ENCODE measurements at regions not wholly inside any gene's neighbourhood (a gene's known extent, or its start where the extent isn't known, plus 50 kb on each side); places are given as distances from the start of the nearest gene placed in this dataset.
"Not testable (repeated sequence)": the region's sequence is repeated elsewhere in the genome, so short reads cannot be mapped to it uniquely, and the experiment has no call there.

DNA sequence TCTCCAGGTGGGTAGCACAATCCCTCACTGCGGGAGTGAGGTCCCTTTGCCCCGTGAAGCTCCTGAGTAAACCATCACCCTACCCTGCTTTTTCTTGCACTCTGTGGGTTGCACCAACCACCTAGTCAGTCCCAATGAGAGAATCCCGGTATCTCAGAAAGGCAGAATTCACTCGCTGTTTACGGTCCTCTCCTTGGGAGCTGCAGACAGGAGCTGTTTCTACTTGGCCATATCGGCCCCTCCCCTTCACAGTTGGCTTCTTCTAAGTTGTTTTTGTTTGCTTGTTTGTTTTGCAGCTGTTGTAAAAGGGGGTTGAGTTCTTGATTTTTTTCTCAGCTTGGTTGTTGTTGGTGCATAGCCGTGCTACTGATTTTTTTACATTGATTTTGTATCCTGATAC lies 237.0 kb upstream of the RASA1 start:
- ATAC-seq, result no peak
- no peak overlapping the region for H3K27ac Mint-ChIP-seq

DNA sequence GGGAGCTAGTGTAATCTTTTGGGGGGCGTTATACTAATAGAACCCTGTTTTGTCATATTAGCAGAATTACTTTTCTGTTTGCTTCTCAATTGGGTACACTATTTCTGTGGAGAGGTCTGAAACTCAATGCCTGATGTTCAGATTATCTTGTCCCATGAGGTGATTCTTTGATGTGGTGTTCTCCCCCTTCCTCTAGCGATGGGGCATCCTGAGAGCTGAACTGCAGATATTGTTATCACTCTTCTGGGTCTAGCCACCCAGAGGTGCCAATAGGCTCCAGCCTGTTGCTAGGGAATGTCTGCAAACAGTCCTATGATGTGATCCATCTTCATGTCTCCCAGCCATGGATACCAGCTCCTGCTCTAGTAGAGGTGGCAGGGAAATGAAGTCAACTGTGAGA lies 233.1 kb upstream of the RASA1 start:
- ATAC-seq (no peak), DNase-seq (ENCODE audit: low spot score) (no peak)
- H3K4me3 Mint-ChIP-seq, result no peak overlapping the region
- H3K36me3 Mint-ChIP-seq, result peaks cover 14% of the 10 kb centered on the region
- H3K9me3 Mint-ChIP-seq, result peaks cover 5% of the 10 kb centered on the region
- no peak overlapping the region for H3K27ac Mint-ChIP-seq
- peaks cover under 1 to 8% of the 10 kb centered on the region in 2 donors for H3K4me1 Mint-ChIP-seq (ENCODE audit: low read depth in 2 of 2)
- H3K27me3 Mint-ChIP-seq, result no peaks in the 10 kb centered on the region

More for the DNA sequence above, 237.0 kb upstream of the RASA1 start:
- H3K4me3 Mint-ChIP-seq, result no peak overlapping the region
- no peaks in the 10 kb centered on the region for H3K27me3 Mint-ChIP-seq
- DNase-seq (ENCODE audit: low spot score), result no peak
- peaks cover 5% of the 10 kb centered on the region for H3K36me3 Mint-ChIP-seq
- peaks cover 5 to 13% of the 10 kb centered on the region in 2 donors for H3K4me1 Mint-ChIP-seq (ENCODE audit: low read depth in 2 of 2)
- H3K9me3 Mint-ChIP-seq, result no peaks in the 10 kb centered on the region

DNA sequence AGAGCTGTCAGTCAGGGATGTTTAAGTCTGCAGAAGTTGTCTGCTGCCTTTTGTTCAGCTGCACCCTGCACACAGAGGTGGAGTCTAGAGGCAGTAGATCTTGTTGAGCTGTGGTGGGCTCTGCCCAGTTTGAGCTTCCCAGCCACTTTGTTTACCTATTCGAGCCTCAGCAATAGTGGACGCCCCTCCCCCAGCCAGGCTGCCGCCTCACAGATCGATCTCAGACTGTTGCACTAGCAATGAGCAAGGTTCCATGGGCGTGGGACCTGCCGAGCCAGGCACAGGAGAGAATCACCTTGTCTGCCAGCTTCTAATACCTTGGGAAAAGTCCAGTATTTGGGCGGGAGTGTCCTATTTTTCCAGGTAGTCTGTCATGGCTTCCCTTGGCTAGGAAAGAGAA lies 225.1 kb upstream of the RASA1 start:
- Mint-ChIP-seq H3K4me3 (no peak overlapping the region), H3K27ac (peak overlapping the region in 1 of 2 donors; percentile 85), H3K36me3 (peaks cover 29% of the 10 kb centered on the region), H3K27me3 (no peaks in the 10 kb centered on the region), H3K9me3 (peaks cover 14% of the 10 kb centered on the region), H3K4me1 (ENCODE audit: low read depth in 2 of 2) (peaks cover 28 to 30% of the 10 kb centered on the region in 2 donors)
- DNase-seq (ENCODE audit: low spot score) (no peak), ATAC-seq (no peak)

DNA sequence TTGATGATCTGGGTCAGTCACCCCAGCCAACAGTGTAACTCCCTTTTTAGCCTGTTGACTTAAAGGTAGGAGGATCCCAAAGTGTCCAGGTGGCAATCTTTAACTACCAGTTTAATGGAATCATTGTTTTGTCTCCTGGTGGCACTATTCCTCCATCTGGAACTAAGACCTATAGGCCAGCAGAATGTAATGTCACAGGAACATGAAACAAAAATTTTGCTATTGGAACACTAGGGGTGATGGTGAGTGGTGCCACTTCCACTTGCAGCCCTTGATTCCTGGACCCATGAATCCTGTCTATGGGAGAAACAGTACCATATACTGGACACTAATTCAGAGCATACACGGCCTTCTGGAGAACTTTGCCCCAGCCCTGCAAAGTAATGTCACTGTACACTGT lies 219.5 kb upstream of the RASA1 start:
- ATAC-seq (no peak), DNase-seq (ENCODE audit: low spot score) (no peak)
- no peaks in the 10 kb centered on the region for H3K27me3 Mint-ChIP-seq
- H3K9me3 Mint-ChIP-seq, result peaks cover 6% of the 10 kb centered on the region
- H3K36me3 Mint-ChIP-seq, result peaks cover 9% of the 10 kb centered on the region
- no peak overlapping the region for H3K4me3 Mint-ChIP-seq
- peaks cover 0 to 9% of the 10 kb centered on the region in 2 donors for H3K4me1 Mint-ChIP-seq (ENCODE audit: low read depth in 2 of 2)
- H3K27ac Mint-ChIP-seq, result no peak overlapping the region

DNA sequence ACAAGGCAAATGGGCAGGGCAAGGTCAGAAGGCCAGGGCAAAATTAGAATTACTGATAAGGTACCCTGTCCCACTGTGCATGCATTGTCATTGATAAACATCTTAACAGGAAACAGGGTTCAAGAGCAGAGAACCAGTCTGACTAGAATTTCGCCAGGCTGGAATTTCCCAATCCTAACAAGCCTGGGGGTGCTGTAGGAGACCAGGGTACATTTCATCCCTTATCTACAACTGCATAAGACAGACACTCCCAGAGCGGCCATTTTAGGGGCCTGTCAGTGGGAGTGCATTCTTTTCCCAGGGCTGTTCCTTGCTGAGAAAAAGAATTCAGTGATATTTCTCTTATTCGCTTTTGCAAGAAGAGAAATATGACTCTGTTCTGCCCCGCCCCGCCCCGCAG lies 218.7 kb upstream of the RASA1 start:
- not testable (repeated sequence) for H3K27me3 Mint-ChIP-seq; ATAC-seq; DNase-seq (ENCODE audit: low spot score); H3K4me3 Mint-ChIP-seq; H3K9me3 Mint-ChIP-seq; H3K4me1 Mint-ChIP-seq (ENCODE audit: low read depth in 2 of 2); H3K27ac Mint-ChIP-seq; H3K36me3 Mint-ChIP-seq

DNA sequence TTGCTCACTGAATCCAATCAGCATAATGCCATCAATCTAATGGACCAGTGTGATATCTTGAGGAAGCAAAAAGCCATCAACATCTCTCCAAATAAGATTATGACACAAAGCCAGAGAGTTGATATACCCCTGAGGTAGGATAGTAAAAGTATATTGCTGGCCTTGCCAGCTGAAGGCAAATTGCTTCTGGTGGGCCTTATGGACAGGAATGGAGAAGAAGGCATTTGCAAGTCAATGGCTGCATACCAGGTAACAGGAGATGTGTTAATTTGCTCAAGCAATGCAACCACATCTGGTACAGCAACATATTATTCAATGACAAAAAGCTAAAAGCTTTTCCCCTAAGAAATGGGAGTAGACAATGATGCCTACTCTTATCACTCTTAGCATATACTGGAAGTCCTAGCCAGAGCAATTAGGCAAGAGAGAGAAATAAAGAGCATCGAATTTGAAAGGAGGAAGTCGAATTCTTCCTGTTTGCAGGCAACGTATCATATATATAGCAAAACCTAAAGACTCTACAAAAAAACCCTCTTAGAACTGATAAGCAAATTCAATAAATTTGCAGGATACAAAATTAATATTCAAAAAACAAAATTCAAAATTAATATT lies 216.1 kb upstream of the RASA1 start:
- Mint-ChIP-seq H3K36me3 (peaks cover 9% of the 10 kb centered on the region), H3K27me3 (no peaks in the 10 kb centered on the region), H3K27ac (no peak overlapping the region), H3K9me3 (peaks cover 3% of the 10 kb centered on the region), H3K4me3 (no peak overlapping the region), H3K4me1 (ENCODE audit: low read depth in 2 of 2) (peaks cover 0 to 8% of the 10 kb centered on the region in 2 donors)
- no peak for DNase-seq (ENCODE audit: low spot score)
- no peak for ATAC-seq

DNA sequence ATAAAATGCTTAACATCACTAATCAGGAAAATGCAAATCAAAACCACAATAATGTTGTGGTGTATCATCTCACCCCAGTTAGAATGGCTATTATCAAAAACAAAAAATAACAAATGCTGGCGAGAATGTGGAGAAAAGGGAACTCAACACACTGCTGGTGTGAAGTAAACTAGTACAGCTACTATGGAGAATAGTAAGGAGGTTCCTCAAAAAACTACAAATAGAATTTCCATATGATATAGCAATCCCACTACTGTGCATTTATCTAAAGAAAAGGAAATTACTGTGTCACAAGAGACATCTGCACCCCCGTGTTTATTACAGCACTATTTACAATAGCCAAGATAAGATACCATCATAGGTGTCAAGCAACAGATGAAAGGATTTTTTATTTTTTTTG lies 214.5 kb upstream of the RASA1 start:
- ATAC-seq, result no peak
- Mint-ChIP-seq H3K9me3 (peaks cover 3% of the 10 kb centered on the region), H3K36me3 (peaks cover 9% of the 10 kb centered on the region), H3K4me3 (no peak overlapping the region), H3K27me3 (no peaks in the 10 kb centered on the region), H3K4me1 (ENCODE audit: low read depth in 2 of 2) (peaks cover 0 to 8% of the 10 kb centered on the region in 2 donors), H3K27ac (no peak overlapping the region)
- DNase-seq (ENCODE audit: low spot score), result no peak

DNA sequence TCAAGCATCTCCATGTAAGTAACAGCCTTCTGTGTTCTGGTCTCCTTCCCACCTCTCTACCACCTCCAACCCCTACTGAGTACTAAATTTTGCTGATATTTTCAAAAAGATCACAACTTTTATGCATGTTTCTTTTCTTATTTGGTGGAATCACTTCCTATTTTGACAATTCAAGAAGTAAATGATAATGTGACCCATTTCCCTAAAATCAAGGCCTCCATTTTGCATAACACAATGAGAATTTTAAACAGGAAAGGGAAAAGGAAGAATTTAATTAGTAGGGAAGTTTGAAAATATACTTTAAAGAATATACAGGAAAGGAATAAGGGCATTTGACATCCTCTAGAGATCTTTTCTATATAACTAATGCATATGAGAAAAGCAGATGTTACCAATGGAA lies 212.9 kb upstream of the RASA1 start:
- no peak for DNase-seq (ENCODE audit: low spot score)
- H3K27ac Mint-ChIP-seq, result no peak overlapping the region
- H3K9me3 Mint-ChIP-seq, result no peaks in the 10 kb centered on the region
- H3K36me3 Mint-ChIP-seq, result no peaks in the 10 kb centered on the region
- H3K4me1 Mint-ChIP-seq (ENCODE audit: low read depth in 2 of 2), result peaks cover 0 to 8% of the 10 kb centered on the region in 2 donors
- ATAC-seq, result no peak
- no peaks in the 10 kb centered on the region for H3K27me3 Mint-ChIP-seq
- no peak overlapping the region for H3K4me3 Mint-ChIP-seq

DNA sequence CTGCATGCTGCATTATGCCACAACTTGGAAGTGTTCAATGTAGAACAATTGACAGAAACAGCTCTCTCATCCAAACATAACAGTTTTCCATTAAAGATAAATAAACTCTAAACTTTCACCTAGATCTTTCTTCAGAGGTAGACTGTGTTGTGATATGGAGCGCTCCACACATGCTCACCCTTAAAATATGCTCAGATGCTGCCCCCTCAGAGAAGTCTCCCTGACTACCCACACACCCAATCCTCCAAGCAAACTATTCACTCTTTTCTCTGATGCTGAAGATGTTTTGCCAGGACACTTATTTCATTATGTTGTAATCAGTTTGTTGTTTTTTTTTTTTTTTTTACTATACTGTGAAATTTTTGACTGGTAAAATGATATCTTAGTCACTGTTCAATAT lies 206.6 kb upstream of the RASA1 start:
- Mint-ChIP-seq H3K27ac (no peak overlapping the region), H3K4me3 (no peak overlapping the region), H3K4me1 (ENCODE audit: low read depth in 2 of 2) (peaks cover 0 to 3% of the 10 kb centered on the region in 2 donors), H3K27me3 (no peaks in the 10 kb centered on the region), H3K36me3 (peaks cover 7% of the 10 kb centered on the region), H3K9me3 (peaks cover 9% of the 10 kb centered on the region)
- ATAC-seq (no peak), DNase-seq (ENCODE audit: low spot score) (no peak)

DNA sequence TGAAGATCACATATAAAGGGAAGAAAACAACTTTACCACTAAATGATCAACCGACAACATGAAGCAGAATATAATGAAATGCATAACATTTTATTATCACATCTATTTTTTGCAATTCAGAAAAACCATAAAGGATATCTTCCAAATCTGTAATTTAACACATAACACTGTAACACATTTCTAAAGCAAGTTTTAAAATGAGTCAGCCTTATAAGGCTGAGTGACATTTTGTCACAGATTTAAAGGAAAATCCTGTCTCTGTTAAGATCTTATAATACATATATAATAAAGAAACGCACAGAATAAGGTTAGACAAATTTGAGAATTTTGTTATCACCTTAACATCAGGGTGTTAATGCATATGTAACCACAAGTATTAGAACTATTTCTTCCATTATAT lies 198.4 kb upstream of the RASA1 start:
- Mint-ChIP-seq H3K27ac (peak overlapping the region in 1 of 2 donors; percentile 85), H3K36me3 (no peaks in the 10 kb centered on the region), H3K4me3 (no peak overlapping the region), H3K9me3 (no peaks in the 10 kb centered on the region), H3K4me1 (ENCODE audit: low read depth in 2 of 2) (peaks cover 17 to 31% of the 10 kb centered on the region in 2 donors), H3K27me3 (no peaks in the 10 kb centered on the region)
- DNase-seq (ENCODE audit: low spot score), result no peak
- peak; percentile 36 to 74 for ATAC-seq

DNA sequence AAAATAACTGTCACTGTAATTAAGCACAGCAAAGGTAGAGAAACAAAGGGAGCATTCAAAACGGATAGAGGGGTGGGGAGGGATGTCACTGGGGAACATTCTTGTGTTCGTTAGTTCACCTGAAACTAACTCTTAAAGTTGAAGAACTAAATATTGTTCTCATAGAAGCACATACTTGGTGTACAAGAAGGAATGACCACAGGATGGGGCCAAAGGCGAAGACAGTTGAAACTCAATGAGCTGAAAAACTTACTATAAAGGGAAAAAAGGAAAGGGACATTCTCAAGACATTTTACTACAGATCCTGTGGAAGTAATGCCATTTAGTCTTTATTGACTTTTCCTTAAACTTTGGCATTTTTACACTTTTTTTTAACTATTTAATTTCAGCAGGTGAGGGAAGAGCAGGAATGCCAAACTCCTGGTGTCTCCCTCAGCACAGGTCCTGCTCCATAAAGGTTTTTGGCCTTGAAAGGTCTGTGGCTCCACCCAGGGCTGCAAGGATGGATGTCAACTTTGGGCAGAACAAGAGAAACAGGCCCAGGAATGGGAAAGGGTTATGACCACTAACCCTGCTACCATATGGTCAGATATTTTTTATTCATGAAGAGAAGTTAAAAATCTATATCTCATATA lies 197.6 kb upstream of the RASA1 start:
- no peak for ATAC-seq
- no peaks in the 10 kb centered on the region for H3K9me3 Mint-ChIP-seq
- no peak overlapping the region for H3K4me3 Mint-ChIP-seq
- DNase-seq (ENCODE audit: low spot score), result no peak
- peaks cover 25 to 39% of the 10 kb centered on the region in 2 donors for H3K4me1 Mint-ChIP-seq (ENCODE audit: low read depth in 2 of 2)
- H3K27me3 Mint-ChIP-seq, result no peaks in the 10 kb centered on the region
- H3K36me3 Mint-ChIP-seq, result no peaks in the 10 kb centered on the region
- H3K27ac Mint-ChIP-seq, result peak overlapping the region in 1 of 2 donors; percentile 85

DNA sequence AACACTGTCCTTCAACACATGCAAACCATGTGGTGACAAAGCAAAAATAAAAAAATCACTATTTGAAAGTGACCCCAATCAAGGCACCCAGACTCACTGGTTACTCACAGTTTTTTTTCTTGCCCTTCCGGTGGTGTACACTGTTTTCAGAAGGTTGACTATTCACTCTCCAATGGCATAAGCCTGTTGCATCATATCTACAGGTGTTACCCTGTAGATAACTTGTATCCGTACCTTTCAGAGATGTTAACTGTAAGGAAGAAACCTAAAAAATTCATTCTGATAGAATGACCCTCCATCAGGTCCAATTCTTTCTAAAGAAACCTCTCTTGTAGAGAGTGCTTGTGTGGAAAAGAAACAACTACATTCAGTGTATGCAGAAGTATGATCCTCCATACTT lies 193.6 kb upstream of the RASA1 start:
- peaks cover 7% of the 10 kb centered on the region for H3K9me3 Mint-ChIP-seq
- peak overlapping the region; percentile 73 for H3K4me3 Mint-ChIP-seq
- H3K27me3 Mint-ChIP-seq, result no peaks in the 10 kb centered on the region
- peaks cover 5% of the 10 kb centered on the region for H3K36me3 Mint-ChIP-seq
- H3K27ac Mint-ChIP-seq, result peak overlapping the region; percentile 87
- H3K4me1 Mint-ChIP-seq (ENCODE audit: low read depth in 2 of 2), result peaks cover 35 to 46% of the 10 kb centered on the region in 2 donors
- DNase-seq (ENCODE audit: low spot score), result no peak
- peak in 1 of 2 donors; percentile 47 for ATAC-seq

DNA sequence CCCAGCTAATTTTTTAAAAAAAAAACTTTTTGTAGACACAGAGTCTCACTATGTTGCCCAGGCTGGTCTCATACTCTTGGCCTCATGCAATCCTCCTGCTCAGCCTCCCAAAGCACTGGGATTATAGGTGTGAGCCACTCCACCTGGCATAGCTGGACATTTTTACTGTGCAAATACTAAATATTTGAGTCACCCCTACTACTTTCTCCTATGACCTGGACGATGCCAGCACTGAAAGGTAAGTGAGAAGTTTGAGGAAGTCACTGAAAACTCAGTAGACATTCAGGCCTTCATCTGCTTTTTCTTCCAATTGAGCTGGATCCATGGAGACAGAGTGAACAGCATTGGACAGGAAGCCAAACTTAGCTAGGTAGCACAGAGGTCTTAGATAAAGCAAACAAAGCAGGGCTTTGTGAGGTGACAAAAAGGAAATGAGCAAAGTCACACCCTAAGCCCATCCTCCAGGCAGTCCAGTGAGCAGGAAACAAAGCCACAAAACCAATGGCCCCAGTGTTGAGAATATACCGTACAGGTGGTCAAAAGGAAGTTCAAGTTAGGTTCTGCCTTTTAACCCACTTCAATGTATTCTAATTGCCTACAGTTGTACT lies 192.6 kb upstream of the RASA1 start:
- peaks cover 7% of the 10 kb centered on the region for H3K9me3 Mint-ChIP-seq
- H3K4me1 Mint-ChIP-seq (ENCODE audit: low read depth in 2 of 2), result peaks cover 32 to 44% of the 10 kb centered on the region in 2 donors
- peaks cover 5% of the 10 kb centered on the region for H3K36me3 Mint-ChIP-seq
- peak overlapping the region; percentile 87 for H3K27ac Mint-ChIP-seq
- H3K4me3 Mint-ChIP-seq, result peak overlapping the region; percentile 73
- peak; percentile 91 to 94 for ATAC-seq
- DNase-seq (ENCODE audit: low spot score), result peak; percentile 76
- H3K27me3 Mint-ChIP-seq, result no peaks in the 10 kb centered on the region

DNA sequence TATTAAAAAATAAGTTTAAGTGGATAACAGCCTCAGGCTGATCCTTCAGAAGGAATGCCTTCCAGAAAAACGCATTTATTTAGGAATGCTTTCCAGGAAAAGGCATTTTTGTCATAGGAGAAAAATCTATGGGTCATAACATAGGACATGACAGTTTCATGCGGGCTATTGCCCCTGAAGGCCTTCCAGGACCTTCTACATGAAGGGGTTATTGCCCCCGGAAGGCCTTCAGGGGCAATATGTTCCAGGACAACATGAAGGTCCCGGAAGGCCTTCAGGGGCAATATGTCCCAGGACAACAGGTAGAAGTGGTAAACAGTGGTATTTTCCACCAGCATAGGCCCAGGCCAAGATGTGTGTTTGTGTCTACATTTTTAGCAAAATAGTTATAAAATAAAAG lies 191.3 kb upstream of the RASA1 start:
- DNase-seq (ENCODE audit: low spot score) (no peak), ATAC-seq (no peak)
- H3K9me3 Mint-ChIP-seq, result peaks cover 7% of the 10 kb centered on the region
- H3K27ac Mint-ChIP-seq, result no peak overlapping the region
- H3K36me3 Mint-ChIP-seq, result peaks cover 5% of the 10 kb centered on the region
- no peaks in the 10 kb centered on the region for H3K27me3 Mint-ChIP-seq
- peaks cover 34 to 46% of the 10 kb centered on the region in 2 donors for H3K4me1 Mint-ChIP-seq (ENCODE audit: low read depth in 2 of 2)
- H3K4me3 Mint-ChIP-seq, result no peak overlapping the region

Data from natural killer cell treated with Interleukin-12 subunit alpha and Interleukin-12 subunit beta and Interleukin-15 and Interleukin-18, amount 100 ng/mL, for 72 hours (primary cell).